Stomach (tissue), 8 donors: ENCODE measurements at regions not wholly inside any gene's neighbourhood (a gene's known extent, or its start where the extent isn't known, plus 50 kb on each side); places are given as distances from the start of the nearest gene placed in this dataset.

ENCODE experiments used
- DNase-seq, 2 donors: peaks; one replicate each; pipeline versions ENCODE4 v3.0.0 to v3.0.0-alpha.2; 2013 to 2019
- H3K27ac ChIP-seq, 5 donors: fragments of 200-600 bp in 4 of 5; sonication (generic) in 4 of 5; one replicate each; pipeline ENCODE4 v1.5.1; 2013 to 2019; ENCODE audit warnings: mild to moderate bottlenecking in 1 of 5, moderate library complexity in 1 of 5
- H3K27me3 ChIP-seq, 3 donors: fragments of 200-600 bp; sonication (generic); one replicate each; pipeline ENCODE4 v1.5.1; 2017 to 2019; ENCODE audit warnings: mixed run types in 1 of 3
- H3K36me3 ChIP-seq, 4 donors: fragments of 200-600 bp; sonication (generic); 1 replicate in 3 of 4; 2 replicates in 1 of 4; pipeline ENCODE4 v1.5.1; 2016 to 2019
- H3K4me1 ChIP-seq, 4 donors: fragments of 200-600 bp; sonication (generic); one replicate each; pipeline ENCODE4 v1.5.1; 2016 to 2019
- H3K4me3 ChIP-seq, 4 donors: fragments of 200-600 bp; sonication (generic) in 3 of 4; one replicate each; pipeline ENCODE4 v1.5.1; 2016 to 2019; ENCODE audit warnings: mild to moderate bottlenecking in 1 of 4
- H3K9me3 ChIP-seq, 4 donors: fragments of 200-600 bp; sonication (generic); one replicate each; pipeline ENCODE4 v1.5.1; 2016 to 2019
- CTCF ChIP-seq, 7 experiments: fragments of 450-650 bp in 4 of 7; fragments of 200-600 bp in 3 of 7; sonication (generic) in 3 of 7; IDR thresholded peaks; one replicate each; pipeline ENCODE4 v1.5.1; 2016 to 2019; ENCODE audit warnings: antibody characterized with exemption in 7 of 7, control low read depth in 2 of 7, mild to moderate bottlenecking in 1 of 7
- EP300 ChIP-seq: sonication (generic); formaldehyde crosslinking; IDR thresholded peaks from one replicate; pipeline ENCODE4 v1.6.1; 2017; ENCODE audit warnings: antibody characterized with exemption
- POLR2A ChIP-seq, 4 donors: fragments of 450-650 bp; IDR thresholded peaks; one replicate each; pipeline ENCODE4 v1.6.1; 2016; ENCODE audit warnings: antibody characterized with exemption in 4 of 4, control low read depth in 2 of 4, mild to moderate bottlenecking in 1 of 4, moderate library complexity in 1 of 4
- POLR2AphosphoS5 ChIP-seq, 3 donors: sonication (generic); formaldehyde crosslinking; IDR thresholded peaks; one replicate each; pipeline ENCODE4 v1.6.1; 2016; ENCODE audit warnings: antibody characterized with exemption in 3 of 3
- WGBS, 5 donors: extraction: QIAGEN DNeasy Blood & Tissue Kit in 3 of 5; methylation state at CpG; one replicate each; pipeline versions ENCODE4 v1.1.5 to v1.1.7; 2013 to 2018; 5-methylcytosine and 5-hydroxymethylcytosine counted together
- intact Hi-C: fragments of 100-400 bp; cut with DNase I; formaldehyde crosslinking; loops from one replicate; pipeline ENCODE4 v1.15.1; 2023; ENCODE audit warnings: low total_unique reads
- donor health status: healthy with polysubstance abuse.
- donor health status: Bipolar disorder and iron deficiency.
- donor health status: healthy.

GRCh38 chr18:40470723-40471122 is 1484.3 kb upstream of the PIK3C3 start:
- Histone ChIP-seq H3K4me1 (peaks cover 0 to 3% (median 0%) of the 10 kb centered on the region in 4 donors), H3K27me3 (no peaks in the 10 kb centered on the region), H3K36me3 (no peaks in the 10 kb centered on the region), H3K4me3 (no peak overlapping the region), H3K9me3 (no peaks in the 10 kb centered on the region), H3K27ac (no peak overlapping the region)
- intact Hi-C loops = no loop called here
- WGBS, 5 donors = 55 to 71% (median 58%) methylated on average over 3 of the region's 3 CpGs
- no peak for DNase-seq
- TF ChIP-seq EP300 = no peak
- TF ChIP-seq POLR2AphosphoS5 (IDR thresholded peaks at IDR 0.05) = no peak
- no peak for TF ChIP-seq CTCF (IDR thresholded peaks at IDR 0.05)
- TF ChIP-seq POLR2A (IDR thresholded peaks at IDR 0.05) = no peak

- Histone ChIP-seq H3K4me1 (peaks cover 0 to 3% (median 0%) of the 10 kb centered on the region in 4 donors), H3K27me3 (no peaks in the 10 kb centered on the region), H3K27ac (no peak overlapping the region), H3K4me3 (no peak overlapping the region), H3K36me3 (no peaks in the 10 kb centered on the region), H3K9me3 (no peaks in the 10 kb centered on the region)
- no peak for DNase-seq
- intact Hi-C loops = no loop called here
- 94 to 98% (median 95%) methylated on average over 4 of the region's 4 CpGs for WGBS, 5 donors
- no peak for TF ChIP-seq POLR2A (IDR thresholded peaks at IDR 0.05)
- no peak for TF ChIP-seq POLR2AphosphoS5 (IDR thresholded peaks at IDR 0.05)
- TF ChIP-seq CTCF (IDR thresholded peaks at IDR 0.05) = no peak
- TF ChIP-seq EP300 = no peak
These were observed 1485.2 kb upstream of the PIK3C3 start for GRCh38 chr18:40469851-40470250.

DNA sequence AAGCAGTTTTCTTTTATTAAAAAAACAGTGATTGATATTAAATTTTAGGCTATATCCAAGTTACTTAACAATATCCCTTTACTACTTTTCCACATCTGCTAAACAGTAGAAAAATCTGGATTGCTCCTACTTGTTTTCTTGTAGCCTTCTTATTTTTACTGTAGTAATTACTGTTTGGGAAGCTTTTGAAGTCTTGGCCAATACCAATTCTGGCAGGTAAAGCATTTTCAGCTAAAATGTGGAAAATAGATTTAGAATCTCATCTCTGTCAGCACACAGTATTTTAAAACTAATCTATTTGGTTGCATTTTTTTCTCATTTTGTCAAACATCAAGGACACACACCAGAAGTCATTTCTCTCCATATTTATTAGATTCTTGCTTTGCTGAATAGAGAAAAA is 1485.7 kb upstream of the PIK3C3 start:
- intact Hi-C loops = no loop called here
- no peak for DNase-seq
- Histone ChIP-seq H3K4me1 (peaks cover 0 to 3% (median 0%) of the 10 kb centered on the region in 4 donors), H3K36me3 (no peaks in the 10 kb centered on the region), H3K27me3 (no peaks in the 10 kb centered on the region), H3K9me3 (no peaks in the 10 kb centered on the region), H3K27ac (no peak overlapping the region), H3K4me3 (no peak overlapping the region)
- TF ChIP-seq POLR2A (IDR thresholded peaks at IDR 0.05) (no peak), EP300 (no peak), CTCF (IDR thresholded peaks at IDR 0.05) (no peak), POLR2AphosphoS5 (IDR thresholded peaks at IDR 0.05) (no peak)

- no peak overlapping the region for H3K4me3 ChIP-seq
- no peak for TF ChIP-seq POLR2AphosphoS5 (IDR thresholded peaks at IDR 0.05)
- TF ChIP-seq EP300 = no peak
- TF ChIP-seq CTCF (IDR thresholded peaks at IDR 0.05) = no peak
- TF ChIP-seq POLR2A (IDR thresholded peaks at IDR 0.05) = no peak
- H3K27ac ChIP-seq = no peak overlapping the region
- H3K9me3 ChIP-seq = peaks cover 0 to 6% (median 0%) of the 10 kb centered on the region in 4 donors
- intact Hi-C loops = no loop called here
- no peaks in the 10 kb centered on the region for H3K4me1 ChIP-seq
- H3K27me3 ChIP-seq = no peaks in the 10 kb centered on the region
- no peaks in the 10 kb centered on the region for H3K36me3 ChIP-seq
- no peak for DNase-seq
- WGBS, 5 donors = 60 to 87% (median 75%) methylated on average over 1 of the region's 1 CpG
These were observed 1491.0 kb upstream of the PIK3C3 start for GRCh38 chr18:40464032-40464431.
